Activated CD4-positive, alpha-beta T cell treated with anti-CD3 and anti-CD28 coated beads, Interleukin-2, amount 50 U/mL, for 24 hours (primary cell): ENCODE measurements at regions not wholly inside any gene's neighbourhood (a gene's known extent, or its start where the extent isn't known, plus 50 kb on each side); places are given as distances from the start of the nearest gene placed in this dataset.

Source experiments
- DNase-seq, 2 donors: peaks; one replicate each; pipeline ENCODE4 v3.0.0-alpha.2; 2020; ENCODE audit warnings: low read depth in 1 of 2, low spot score in 1 of 2

GRCh38 chr11:134524896-134525845 is 113.1 kb upstream of the B3GAT1 start:
- DNase-seq: no peak

GRCh38 chr11:134524201-134524600 is 112.2 kb upstream of the B3GAT1 start:
- no peak for DNase-seq

GRCh38 chr11:134522782-134523570 is 110.9 kb upstream of the B3GAT1 start:
- DNase-seq: no peak

- DNase-seq: no peak
These were observed 109.6 kb upstream of the B3GAT1 start for GRCh38 chr11:134521452-134522289.

- DNase-seq: no peak
These were observed 109.0 kb upstream of the B3GAT1 start for GRCh38 chr11:134521001-134521400.

GRCh38 chr11:134519788-134520187 is 107.7 kb upstream of the B3GAT1 start:
- no peak for DNase-seq

GRCh38 chr11:134519390-134519750 is 107.3 kb upstream of the B3GAT1 start:
- DNase-seq: no peak

- DNase-seq: no peak
These were observed 106.8 kb upstream of the B3GAT1 start for GRCh38 chr11:134518616-134519389.

GRCh38 chr11:134517621-134518293 is 105.7 kb upstream of the B3GAT1 start:
- DNase-seq: no peak

- no peak for DNase-seq
These were observed 105.1 kb upstream of the B3GAT1 start for GRCh38 chr11:134517115-134517514.

GRCh38 chr11:134516529-134516928 is 104.5 kb upstream of the B3GAT1 start:
- DNase-seq: no peak

- DNase-seq: no peak
These were observed 103.3 kb upstream of the B3GAT1 start for GRCh38 chr11:134515081-134515960.

GRCh38 chr11:134514354-134514951 is 102.4 kb upstream of the B3GAT1 start:
- no peak for DNase-seq

- DNase-seq: no peak
These were observed 101.6 kb upstream of the B3GAT1 start for GRCh38 chr11:134513585-134514120.

- DNase-seq: no peak
These were observed 100.8 kb upstream of the B3GAT1 start for GRCh38 chr11:134512571-134513538.

GRCh38 chr11:134512061-134512460 is 100.0 kb upstream of the B3GAT1 start:
- DNase-seq: no peak

- no peak for DNase-seq
These were observed 99.2 kb upstream of the B3GAT1 start for GRCh38 chr11:134511255-134511654.
